GM12878 (cell line): ENCODE measurements at regions not wholly inside any gene's neighbourhood (a gene's known extent, or its start where the extent isn't known, plus 50 kb on each side); places are given as distances from the start of the nearest gene placed in this dataset.

Experiments used
- ATAC-seq: fragments of 200-7000 bp; cut with Tn5 transposase; 3 replicates; pipeline ENCODE4 v1.9.1; 2020; ENCODE audit warnings: mild to moderate bottlenecking, moderate library complexity
- BruUV-seq: library from RNA; stranded (reverse); fragments of 400-500 nt; replicated peaks from 2 replicates; lab custom pipeline; 2021; lab: Mats Ljungman, UMichigan
- CTCF ChIA-PET: fragments of 300-600 bp; sonication (Branson Sonifier 250); formaldehyde crosslinking; extraction: SDS; loops from one replicate; lab custom pipeline; 2021; ENCODE audit warnings: inconsistent platforms; lab: Yijun Ruan, JAX
- POLR2A ChIA-PET: fragments of 350-600 bp; formaldehyde crosslinking; extraction: SDS; loops from one replicate; lab custom pipeline; 2021; ENCODE audit warnings: inconsistent platforms; lab: Charles Lee
- RAD21 ChIA-PET: fragments of 300-600 bp; sonication (Branson Sonifier 250); formaldehyde crosslinking; loops from one replicate; lab custom pipeline; 2023; ENCODE audit warnings: antibody characterized with exemption; ENCODE audit not compliant: unreplicated experiment; lab: Charles Lee
- SMC1A ChIA-PET: fragments of 300-600 bp; sonication (Branson Sonifier 250); formaldehyde crosslinking; loops from one replicate; lab custom pipeline; 2023; ENCODE audit not compliant: unreplicated experiment, uncharacterized antibody; lab: Charles Lee
- DNase-seq: peaks from one replicate; pipeline ENCODE4 v3.0.0-alpha.2; 2011; ENCODE audit warnings: low read depth, low spot score
- FAIRE-seq: peaks from 3 replicates; lab custom pipeline; 2011; peaks lifted over from hg19 to GRCh38; lab: Jason Lieb, UNC
- H2AFZ ChIP-seq: 2 replicates; pipeline ENCODE4 v1.6.0; 2011; ENCODE audit warnings: low read depth, low read length, control low read depth; ENCODE audit not compliant: control insufficient read depth
- H3K27ac ChIP-seq: 2 replicates; pipeline ENCODE4 v1.5.1; 2011; ENCODE audit warnings: control low read depth; ENCODE audit not compliant: control insufficient read depth, insufficient read depth
- H3K27me3 ChIP-seq, 2 experiments: replicated peaks in 1 of 2; 2 replicates each; pipeline versions ENCODE4 v1.6.0 to v1.6.1; 2011; ENCODE audit warnings: low read length in 1 of 2; ENCODE audit not compliant: control insufficient read depth in 2 of 2, insufficient read depth in 2 of 2
- H3K36me3 ChIP-seq, 2 experiments: 2 replicates each; pipeline ENCODE4 v1.5.1; 2011; ENCODE audit warnings: low read length in 1 of 2; ENCODE audit not compliant: control insufficient read depth in 2 of 2, insufficient read depth in 2 of 2
- H3K4me1 ChIP-seq: 2 replicates; pipeline ENCODE4 v1.6.1; 2011; ENCODE audit warnings: mild to moderate bottlenecking, low read length, moderate library complexity, mixed read lengths; ENCODE audit not compliant: control insufficient read depth, insufficient read depth
- H3K4me2 ChIP-seq: 2 replicates; pipeline ENCODE4 v1.6.0; 2011; ENCODE audit warnings: control low read depth; ENCODE audit not compliant: control insufficient read depth, insufficient read depth
- H3K4me3 ChIP-seq: fragments of 200-600 bp; sonication (generic); 2 replicates; pipeline ENCODE4 v1.5.1; 2016
- H3K79me2 ChIP-seq: 2 replicates; pipeline ENCODE4 v1.6.0; 2011; ENCODE audit warnings: low read length; ENCODE audit not compliant: control insufficient read depth, insufficient read depth
- H3K9ac ChIP-seq: 2 replicates; pipeline ENCODE4 v1.8.0; 2011; ENCODE audit warnings: low read length, control low read depth, mixed read lengths; ENCODE audit not compliant: control insufficient read depth, insufficient read depth
- H3K9me3 ChIP-seq: replicated peaks from 3 replicates; pipeline ENCODE4 v1.5.1; 2011; ENCODE audit warnings: mild to moderate bottlenecking, low read length; ENCODE audit not compliant: control insufficient read depth, insufficient read depth
- H4K20me1 ChIP-seq: 2 replicates; pipeline ENCODE4 v1.6.0; 2011; ENCODE audit not compliant: control insufficient read depth, insufficient read depth
- CBX3 ChIP-seq: fragments of 200-600 bp; sonication (generic); IDR thresholded peaks from 2 replicates; pipeline ENCODE4 v1.6.1; 2016; ENCODE audit warnings: low read depth, borderline replicate concordance
- CEBPB ChIP-seq, 2 experiments: fragments of 150-350 bp in 1 of 2; IDR thresholded peaks; 2 replicates each; pipeline ENCODE4 v1.6.1; 2012 to 2014; ENCODE audit warnings: low read depth in 2 of 2, low read length in 2 of 2, borderline replicate concordance in 1 of 2, inconsistent platforms in 1 of 2
- DPF2 ChIP-seq: fragments of 450-650 bp; IDR thresholded peaks from 2 replicates; pipeline ENCODE4 v1.6.1; 2017; ENCODE audit warnings: mild to moderate bottlenecking
- FOS ChIP-seq: IDR thresholded peaks from 3 replicates; pipeline ENCODE4 v1.6.1; 2011; ENCODE audit warnings: borderline replicate concordance; ENCODE audit not compliant: insufficient read length; ENCODE audit errors: extremely low read depth
- GABPA ChIP-seq: IDR thresholded peaks from 2 replicates; pipeline ENCODE4 v1.6.1; 2014; ENCODE audit warnings: antibody characterized with exemption, low read depth, mild to moderate bottlenecking, inconsistent platforms
- GATAD2B ChIP-seq: fragments of 450-650 bp; conservative IDR thresholded peaks from 2 replicates; pipeline ENCODE4 v1.6.1; 2017; ENCODE audit warnings: low read depth, mild to moderate bottlenecking, moderate library complexity
- HSF1 ChIP-seq: fragments of 150-350 bp; IDR thresholded peaks from 2 replicates; pipeline ENCODE4 v1.6.1; 2014; ENCODE audit warnings: mild to moderate bottlenecking, low read depth, low read length
- JUNB ChIP-seq: IDR thresholded peaks from 2 replicates; pipeline ENCODE4 v1.6.1; 2016; ENCODE audit warnings: antibody characterized with exemption, mild to moderate bottlenecking
- PML ChIP-seq: IDR thresholded peaks from 2 replicates; pipeline ENCODE4 v1.6.1; 2012; ENCODE audit warnings: low read length, inconsistent platforms
- POLR2A ChIP-seq: IDR thresholded peaks from 2 replicates; pipeline ENCODE4 v1.6.1; 2011; ENCODE audit warnings: low read depth, mild to moderate bottlenecking, low read length
- RFX5 ChIP-seq: IDR thresholded peaks from 2 replicates; pipeline ENCODE4 v1.6.1; 2011; ENCODE audit warnings: low read depth, low read length, improper control_type of control experiment
- ZBTB4 ChIP-seq: fragments of 450-650 bp; formaldehyde crosslinking; IDR thresholded peaks from 2 replicates; pipeline ENCODE4 v1.4.0; 2022; ENCODE audit warnings: mild to moderate bottlenecking, moderate library complexity
- WGBS: methylation state at CpG from one replicate; pipeline ENCODE4 v1.1.6; 2016; ENCODE audit warnings: low lambda C conversion rate; ENCODE audit not compliant: insufficient replicate concordance, insufficient coverage; ENCODE audit errors: missing lambda C conversion rate; 5-methylcytosine and 5-hydroxymethylcytosine counted together
- in situ Hi-C: fragments of 300-500 bp; cut with MboI; formaldehyde crosslinking; loops from 9 replicates; pipeline ENCODE4 v1.14.3; 2018; ENCODE audit warnings: mixed read lengths
- intact Hi-C: fragments of 100-400 bp; cut with micrococcal nuclease; formaldehyde crosslinking; loops from one replicate; pipeline ENCODE4 v1.14.2; 2022; ENCODE audit not compliant: unreplicated experiment
- TF ChIP-seq, protein P1 (sequence below): fragments of 450-650 bp; IDR thresholded peaks from 2 replicates; pipeline ENCODE4 v1.6.1; 2017; ENCODE audit warnings: antibody characterized with exemption, mild to moderate bottlenecking, moderate library complexity
- TF ChIP-seq, protein P2 (sequence below): IDR thresholded peaks from 2 replicates; pipeline ENCODE4 v1.6.1; 2012; ENCODE audit warnings: low read depth, low read length, improper control_type of control experiment

DNA sequence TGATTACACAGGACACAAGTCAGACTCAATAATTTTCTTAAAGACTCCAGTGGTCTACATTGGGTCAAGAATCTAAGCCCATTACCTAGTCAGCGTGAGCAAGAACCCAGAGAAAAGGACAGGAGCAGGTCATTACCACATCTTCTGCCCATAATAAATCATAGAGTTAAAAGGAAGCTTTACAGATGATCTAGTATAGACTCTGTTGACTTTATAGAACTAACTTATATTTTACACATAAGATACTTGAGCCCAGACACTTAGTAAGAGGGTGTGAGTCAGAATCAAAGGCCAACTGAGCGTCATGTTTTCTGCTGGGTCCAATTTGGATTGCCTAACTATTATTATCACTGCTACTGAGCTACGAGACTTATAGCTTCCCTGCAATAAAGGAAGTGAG, 206.1 kb upstream of the NPSR1 start (continued):
- TF ChIP-seq HSF1 = no peak

DNA sequence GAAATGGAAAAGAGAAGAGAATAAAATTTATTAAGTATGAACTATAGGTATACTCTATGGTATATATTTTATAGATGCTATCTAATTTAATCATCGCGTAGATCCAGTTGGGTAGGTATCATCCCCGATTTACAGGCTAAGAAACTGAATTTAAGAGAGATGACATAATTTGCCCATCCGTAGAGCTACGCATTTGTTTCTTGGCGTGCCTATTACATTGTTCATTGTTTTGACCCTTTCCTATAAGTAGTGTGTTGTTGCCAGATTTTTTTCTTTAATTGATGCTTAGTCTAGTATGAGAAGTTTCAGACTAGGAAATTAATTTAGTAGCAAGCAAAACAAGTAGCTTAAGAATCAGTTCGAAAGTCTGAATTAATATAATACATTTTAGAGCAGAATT, 205.7 kb upstream of the NPSR1 start:
- Histone ChIP-seq H3K4me3 (no peak overlapping the region), H3K9me3 (no peaks in the 10 kb centered on the region), H3K4me2 (no peak overlapping the region), H3K27ac (no peak overlapping the region), H2AFZ (no peak overlapping the region), H3K36me3 (no peaks in the 10 kb centered on the region), H3K9ac (no peak overlapping the region), H3K27me3 (no peaks in the 10 kb centered on the region), H3K4me1 (no peaks in the 10 kb centered on the region), H4K20me1 (no peaks in the 10 kb centered on the region), H3K79me2 (no peaks in the 10 kb centered on the region)
- CTCF ChIA-PET = interaction anchor here (0.6 to 1.1 kb wide), 2 partner anchors 131 to 978 kb away, joined by 3 to 4 read pairs; no protein-coding TSS in a partner anchor
- 57% methylated on average over 7 of the region's 7 CpGs for WGBS
- no peak for DNase-seq
- in situ Hi-C loops = no loop called here
- intact Hi-C loops = no loop called here
- RAD21 ChIA-PET = no interaction called here
- FAIRE-seq = no peak
- POLR2A ChIA-PET = no interaction called here
- ATAC-seq = no peak
- SMC1A ChIA-PET = no interaction called here
- BruUV-seq = no TSS peak
- TF ChIP-seq FOS (no peak), RFX5 (no peak), CBX3 (no peak), JUNB (no peak), DPF2 (no peak), PML (no peak), GABPA (no peak), GATAD2B (no peak), POLR2A (no peak), HSF1 (no peak), CEBPB (IDR thresholded peaks at IDR 0.05; ENCODE audit: borderline replicate concordance in 1 of 2, low read depth in 2 of 2, low read length in 2 of 2) (no peak), ZBTB4 (CRISPR knock-in tag) (no peak)
- TF ChIP-seq, protein P1, sequence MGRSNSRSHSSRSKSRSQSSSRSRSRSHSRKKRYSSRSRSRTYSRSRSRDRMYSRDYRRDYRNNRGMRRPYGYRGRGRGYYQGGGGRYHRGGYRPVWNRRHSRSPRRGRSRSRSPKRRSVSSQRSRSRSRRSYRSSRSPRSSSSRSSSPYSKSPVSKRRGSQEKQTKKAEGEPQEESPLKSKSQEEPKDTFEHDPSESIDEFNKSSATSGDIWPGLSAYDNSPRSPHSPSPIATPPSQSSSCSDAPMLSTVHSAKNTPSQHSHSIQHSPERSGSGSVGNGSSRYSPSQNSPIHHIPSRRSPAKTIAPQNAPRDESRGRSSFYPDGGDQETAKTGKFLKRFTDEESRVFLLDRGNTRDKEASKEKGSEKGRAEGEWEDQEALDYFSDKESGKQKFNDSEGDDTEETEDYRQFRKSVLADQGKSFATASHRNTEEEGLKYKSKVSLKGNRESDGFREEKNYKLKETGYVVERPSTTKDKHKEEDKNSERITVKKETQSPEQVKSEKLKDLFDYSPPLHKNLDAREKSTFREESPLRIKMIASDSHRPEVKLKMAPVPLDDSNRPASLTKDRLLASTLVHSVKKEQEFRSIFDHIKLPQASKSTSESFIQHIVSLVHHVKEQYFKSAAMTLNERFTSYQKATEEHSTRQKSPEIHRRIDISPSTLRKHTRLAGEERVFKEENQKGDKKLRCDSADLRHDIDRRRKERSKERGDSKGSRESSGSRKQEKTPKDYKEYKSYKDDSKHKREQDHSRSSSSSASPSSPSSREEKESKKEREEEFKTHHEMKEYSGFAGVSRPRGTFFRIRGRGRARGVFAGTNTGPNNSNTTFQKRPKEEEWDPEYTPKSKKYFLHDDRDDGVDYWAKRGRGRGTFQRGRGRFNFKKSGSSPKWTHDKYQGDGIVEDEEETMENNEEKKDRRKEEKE = no peak
- TF ChIP-seq, protein P2, sequence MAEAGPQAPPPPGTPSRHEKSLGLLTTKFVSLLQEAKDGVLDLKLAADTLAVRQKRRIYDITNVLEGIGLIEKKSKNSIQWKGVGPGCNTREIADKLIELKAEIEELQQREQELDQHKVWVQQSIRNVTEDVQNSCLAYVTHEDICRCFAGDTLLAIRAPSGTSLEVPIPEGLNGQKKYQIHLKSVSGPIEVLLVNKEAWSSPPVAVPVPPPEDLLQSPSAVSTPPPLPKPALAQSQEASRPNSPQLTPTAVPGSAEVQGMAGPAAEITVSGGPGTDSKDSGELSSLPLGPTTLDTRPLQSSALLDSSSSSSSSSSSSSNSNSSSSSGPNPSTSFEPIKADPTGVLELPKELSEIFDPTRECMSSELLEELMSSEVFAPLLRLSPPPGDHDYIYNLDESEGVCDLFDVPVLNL = no peak
